Heart left ventricle (tissue), 13 donors: ENCODE measurements at regions not wholly inside any gene's neighbourhood (a gene's known extent, or its start where the extent isn't known, plus 50 kb on each side); places are given as distances from the start of the nearest gene placed in this dataset.

ENCODE experiments used
- POLR2A ChIP-seq, 2 donors: fragments of 450-650 bp; IDR thresholded peaks; one replicate each; pipeline ENCODE4 v1.6.1; 2017; ENCODE audit warnings: antibody characterized with exemption in 2 of 2, mild to moderate bottlenecking in 2 of 2, moderate library complexity in 2 of 2
- TF ChIP-seq, protein P1 (sequence below), 12 donors: fragments of 200-600 bp; sonication (generic) in 4 of 12; IDR thresholded peaks; one replicate each; pipeline versions ENCODE4 v1.5.0 to v1.8.0; 2018 to 2022; ENCODE audit warnings: antibody characterized with exemption in 12 of 12, mild to moderate bottlenecking in 5 of 12
- donor health status: ischemic (EF 13 %, LVEDD 7.1; RV severe dilation, severe dysfunction).
- donor health status: DM: no; HTN: yes; CAD: no.
- donor health status: DM: no; HTN: no; CAD: no.
- donor health status: ischemic (EF 25% LVEDD 6.9; RV normal size, moderate dysfunction).
- donor health status: ischemic (EF 25% LVEDD 5.7; RV mildly dilated, moderate dysfunction).
- donor health status: ischemic (EF 35%, LVEDD 5.7; RV mildly dilated, moderate dysfunction).
- donor health status: nonischemic (EF 11% LVEDD 7.7; RV severe dilation, severe dysfunction).
- donor health status: DM: yes; HTN: yes; CAD: no.
- donor health status: PGD.
- donor health status: ischemic (EF 29% LVEDD 5.4; RV normal size, mild dysfunction).
- donor health status: nonischemic (EF 23%, LVEDD 6.1; RV moderate dilation, normal function).

DNA sequence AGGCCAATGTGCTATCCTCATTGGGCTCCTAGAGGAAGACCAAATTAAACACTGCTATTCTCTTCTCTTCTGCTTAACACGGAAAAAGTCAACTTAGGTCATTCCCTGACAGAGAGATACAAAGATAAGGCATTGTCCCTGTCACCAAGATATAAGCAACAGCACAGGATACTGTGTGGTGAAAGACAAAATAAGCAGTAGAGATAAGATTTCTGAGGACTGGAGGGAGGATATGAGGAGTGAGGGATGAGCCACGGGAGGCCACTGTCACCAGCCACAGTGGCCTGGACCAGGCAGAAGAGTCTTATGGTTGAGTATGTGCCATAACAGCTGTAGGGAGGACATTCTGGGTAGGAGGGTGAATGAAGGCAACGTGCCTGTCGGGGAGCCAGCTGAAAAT lies 54.4 kb upstream of the SLC14A2 start:
- TF ChIP-seq, protein P1, sequence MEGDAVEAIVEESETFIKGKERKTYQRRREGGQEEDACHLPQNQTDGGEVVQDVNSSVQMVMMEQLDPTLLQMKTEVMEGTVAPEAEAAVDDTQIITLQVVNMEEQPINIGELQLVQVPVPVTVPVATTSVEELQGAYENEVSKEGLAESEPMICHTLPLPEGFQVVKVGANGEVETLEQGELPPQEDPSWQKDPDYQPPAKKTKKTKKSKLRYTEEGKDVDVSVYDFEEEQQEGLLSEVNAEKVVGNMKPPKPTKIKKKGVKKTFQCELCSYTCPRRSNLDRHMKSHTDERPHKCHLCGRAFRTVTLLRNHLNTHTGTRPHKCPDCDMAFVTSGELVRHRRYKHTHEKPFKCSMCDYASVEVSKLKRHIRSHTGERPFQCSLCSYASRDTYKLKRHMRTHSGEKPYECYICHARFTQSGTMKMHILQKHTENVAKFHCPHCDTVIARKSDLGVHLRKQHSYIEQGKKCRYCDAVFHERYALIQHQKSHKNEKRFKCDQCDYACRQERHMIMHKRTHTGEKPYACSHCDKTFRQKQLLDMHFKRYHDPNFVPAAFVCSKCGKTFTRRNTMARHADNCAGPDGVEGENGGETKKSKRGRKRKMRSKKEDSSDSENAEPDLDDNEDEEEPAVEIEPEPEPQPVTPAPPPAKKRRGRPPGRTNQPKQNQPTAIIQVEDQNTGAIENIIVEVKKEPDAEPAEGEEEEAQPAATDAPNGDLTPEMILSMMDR (IDR thresholded peaks at IDR 0.05) = no peak
- no peak for TF ChIP-seq POLR2A (IDR thresholded peaks at IDR 0.05)
